ENCODE measurements at regions not wholly inside any gene's neighbourhood (a gene's known extent, or its start where the extent isn't known, plus 50 kb on each side); places are given as distances from the start of the nearest gene placed in this dataset.
"Not testable (repeated sequence)": the region's sequence is repeated elsewhere in the genome, so short reads cannot be mapped to it uniquely, and the experiment has no call there.

DNA sequence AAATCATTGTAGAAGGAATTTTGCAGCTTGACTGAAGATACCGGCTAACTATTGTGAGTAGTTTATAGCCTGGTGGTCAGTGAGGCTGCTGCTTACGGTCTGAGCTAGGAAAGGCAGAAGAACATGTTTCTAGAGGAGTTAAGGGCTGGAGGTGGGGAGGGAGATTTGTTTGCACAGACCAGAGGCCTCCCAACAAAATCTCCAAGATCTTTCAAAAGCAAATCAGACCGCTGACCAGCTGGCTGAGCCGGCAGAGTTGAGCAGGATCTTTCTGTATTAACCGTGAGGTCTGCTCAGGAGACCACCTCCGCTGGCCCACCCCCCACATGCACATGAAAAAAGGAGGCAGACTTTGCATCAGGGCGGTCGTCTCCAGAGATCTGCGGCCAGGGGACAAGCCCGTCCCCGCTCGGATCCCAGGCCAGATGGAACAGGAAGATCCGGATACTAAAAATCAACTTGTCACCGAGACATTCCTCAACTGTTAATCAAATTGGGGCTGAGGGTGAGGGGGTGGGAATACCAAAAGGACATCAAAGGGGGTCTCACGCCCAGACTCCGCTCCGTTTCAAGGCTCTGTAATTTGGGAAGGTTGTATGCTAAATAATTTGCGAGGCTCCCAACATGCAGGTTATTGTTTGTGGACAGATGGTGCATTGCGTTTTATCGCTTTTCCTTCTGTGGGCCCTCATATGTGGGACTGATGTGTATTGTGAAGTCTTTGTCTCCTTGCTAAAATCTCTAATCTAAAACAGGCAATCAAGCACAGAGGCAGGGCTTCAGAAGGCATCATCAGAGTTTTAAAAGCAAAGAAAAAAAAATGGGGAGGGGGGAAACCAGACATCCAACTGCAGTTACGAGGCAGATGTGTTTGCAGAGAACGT lies 319.0 kb downstream of the ZNF536 start:
- DNase-seq, result no peak

DNA sequence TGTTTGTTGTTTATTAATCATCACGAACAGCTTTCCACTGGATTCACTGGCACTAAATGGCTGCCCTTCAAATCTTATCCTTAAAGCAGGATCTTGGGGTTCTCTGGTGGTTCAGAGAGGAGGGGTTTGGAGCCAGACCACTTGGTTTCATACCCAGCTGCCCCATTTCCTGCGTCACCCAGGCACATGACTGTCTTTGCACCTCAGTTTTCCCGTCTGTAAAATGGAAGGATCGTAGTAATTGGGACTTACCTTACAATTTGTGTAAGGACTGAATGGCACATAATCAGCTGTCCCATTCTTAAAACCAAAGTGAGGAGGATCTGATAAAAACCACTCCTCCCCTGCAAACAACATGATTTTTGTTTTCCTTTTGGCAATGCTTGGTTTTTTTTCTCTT lies 318.3 kb downstream of the ZNF536 start:
- no peak for DNase-seq

DNA sequence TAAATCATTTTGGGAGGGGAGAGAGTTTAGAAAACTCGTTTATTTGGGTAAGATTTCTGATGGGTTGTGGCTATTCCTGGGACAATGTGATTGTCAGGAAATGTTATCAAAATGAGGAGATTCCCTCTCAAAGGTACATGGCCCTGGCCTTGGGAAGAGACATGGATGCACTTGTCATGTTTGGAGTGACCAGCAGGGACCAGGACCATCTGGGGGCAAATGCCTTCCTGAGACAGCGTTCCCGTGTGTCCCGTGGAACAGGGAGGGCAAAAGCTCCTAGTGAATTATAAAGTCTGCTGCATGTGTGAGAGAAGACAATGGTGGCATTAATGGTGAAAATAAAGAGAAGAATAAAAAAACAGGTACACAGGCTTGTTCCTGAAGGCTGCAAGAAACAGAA lies 317.3 kb downstream of the ZNF536 start:
- DNase-seq, result no peak

DNA sequence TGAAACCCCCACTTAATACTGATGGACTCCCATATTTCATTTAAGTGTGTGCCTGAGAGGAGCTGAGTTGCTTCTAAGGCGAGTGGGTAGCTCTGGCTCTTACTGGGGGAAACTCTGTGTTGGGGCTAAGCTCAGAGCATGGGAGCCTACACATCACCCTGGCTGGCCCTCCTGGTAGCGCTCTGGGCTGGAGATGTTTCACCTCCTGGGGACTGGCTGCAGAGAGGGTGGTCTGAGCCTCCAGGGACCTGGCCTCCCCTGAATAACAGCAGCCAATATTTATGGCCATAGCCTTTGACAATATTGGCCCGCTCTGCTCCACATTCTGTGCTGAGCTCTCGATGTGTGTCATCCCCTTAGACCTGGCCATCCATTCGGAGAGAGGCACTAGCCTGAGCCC lies 316.5 kb downstream of the ZNF536 start:
- no peak for DNase-seq

DNA sequence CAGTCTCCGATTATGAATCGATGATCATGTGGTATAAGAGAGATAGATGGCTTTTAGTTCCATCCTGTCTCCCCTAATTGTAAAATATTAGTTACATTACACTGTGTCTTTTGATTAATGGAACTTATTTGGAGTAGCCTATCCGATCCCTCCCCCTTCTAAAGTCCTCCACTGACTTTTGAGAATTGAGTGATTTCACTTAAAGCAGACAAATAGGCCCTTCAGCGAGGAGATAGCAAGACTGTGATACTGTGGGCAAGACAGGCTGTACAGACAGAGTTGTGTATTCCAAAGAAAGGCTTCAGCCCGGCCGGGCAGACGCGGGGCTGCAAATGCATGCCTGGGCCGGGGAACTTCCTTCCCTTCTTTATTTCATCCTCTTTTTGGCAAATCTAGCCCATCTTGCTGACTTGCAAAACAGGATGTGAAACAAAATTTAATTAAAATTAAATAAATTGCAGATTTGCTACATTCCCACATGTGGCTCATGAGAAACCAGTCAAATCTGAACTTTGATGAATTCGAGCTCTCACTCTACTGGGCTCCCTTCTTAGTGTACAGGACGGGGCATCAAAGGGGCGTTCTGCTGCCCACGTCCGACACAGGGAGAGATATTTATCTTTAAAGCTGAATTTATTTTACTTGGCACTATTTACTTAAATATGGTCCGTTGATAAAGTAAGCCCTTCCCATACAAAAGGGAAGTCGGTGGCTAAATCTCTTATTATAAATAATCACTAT lies 314.8 kb downstream of the ZNF536 start:
- no peak for DNase-seq

DNA sequence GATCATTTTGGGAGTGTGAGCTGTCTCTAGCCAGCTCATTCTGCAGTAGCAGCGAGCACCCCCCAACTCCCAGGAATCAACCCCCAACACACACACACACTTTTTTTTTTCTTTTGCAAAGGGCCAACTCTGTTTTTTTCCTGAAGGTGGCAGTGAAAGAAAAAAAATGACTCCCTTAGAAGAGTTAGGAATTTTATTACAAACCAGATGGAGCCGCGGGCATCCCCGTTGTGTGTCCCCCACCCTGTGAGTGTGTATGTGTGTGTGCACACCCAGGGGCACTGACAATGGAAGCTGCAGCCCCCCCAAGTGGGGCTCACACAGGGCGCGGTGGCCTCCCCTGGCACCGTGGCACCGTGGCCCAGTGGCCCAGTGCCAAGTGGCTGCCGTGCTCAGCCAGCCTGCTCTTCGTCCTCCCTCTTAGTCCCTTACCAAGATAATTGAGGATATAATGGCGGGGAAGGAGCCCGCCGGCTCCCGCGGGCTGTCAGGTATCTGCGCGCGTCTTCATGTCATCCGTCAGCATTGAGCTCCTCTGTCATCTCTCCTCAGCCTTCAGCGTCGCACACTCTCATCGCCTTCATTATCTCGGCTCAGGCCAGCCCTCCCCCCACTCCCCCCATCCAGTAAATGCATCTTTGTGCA lies 314.1 kb downstream of the ZNF536 start:
- no peak for DNase-seq

DNA sequence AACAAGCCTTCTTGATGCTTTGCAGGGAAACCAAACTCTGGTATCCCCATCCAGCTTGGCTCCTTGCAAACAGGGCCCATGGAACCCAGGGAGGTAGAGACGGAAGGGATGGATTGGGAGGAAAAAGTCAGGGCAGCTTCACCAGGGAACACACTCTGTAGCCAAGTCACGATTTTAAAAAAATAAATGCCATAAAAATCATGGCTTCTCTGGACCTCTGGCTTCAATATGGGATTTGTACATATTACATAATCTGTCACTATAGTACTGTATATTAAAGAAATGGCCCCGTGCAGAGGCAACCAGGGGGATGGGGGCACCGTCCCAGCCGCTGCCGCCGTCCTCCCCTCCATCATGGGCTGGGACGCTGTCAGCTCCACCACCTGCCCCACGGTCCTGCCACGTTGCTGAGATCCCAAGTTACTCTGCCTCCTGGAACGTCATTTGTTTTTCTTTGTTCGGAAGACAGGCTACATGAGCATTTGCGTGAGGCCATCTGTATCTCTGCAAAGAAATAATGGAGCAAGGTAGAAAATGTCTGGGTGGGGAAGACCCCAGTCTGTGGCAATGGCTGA lies 313.3 kb downstream of the ZNF536 start:
- no peak for DNase-seq

DNA sequence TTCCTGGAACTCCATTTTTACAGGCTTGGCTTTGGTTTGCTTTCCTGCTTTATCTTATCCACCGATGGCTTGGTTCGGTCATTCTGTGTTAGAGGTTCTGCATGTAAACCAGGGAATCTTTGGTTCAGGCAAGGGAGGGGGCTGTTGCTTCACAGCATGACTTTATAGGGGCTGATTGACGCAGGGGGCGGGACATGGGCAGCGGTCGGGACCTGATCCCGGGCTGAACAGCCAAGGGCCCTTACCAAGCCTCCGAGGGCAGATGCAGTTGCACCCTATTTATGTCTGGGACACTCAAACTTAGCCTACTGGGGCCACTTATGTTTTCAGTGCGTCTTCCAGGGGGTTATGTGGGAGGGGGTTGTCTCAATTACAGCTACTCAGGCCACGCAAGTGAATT lies 312.4 kb downstream of the ZNF536 start:
- DNase-seq, result no peak

DNA sequence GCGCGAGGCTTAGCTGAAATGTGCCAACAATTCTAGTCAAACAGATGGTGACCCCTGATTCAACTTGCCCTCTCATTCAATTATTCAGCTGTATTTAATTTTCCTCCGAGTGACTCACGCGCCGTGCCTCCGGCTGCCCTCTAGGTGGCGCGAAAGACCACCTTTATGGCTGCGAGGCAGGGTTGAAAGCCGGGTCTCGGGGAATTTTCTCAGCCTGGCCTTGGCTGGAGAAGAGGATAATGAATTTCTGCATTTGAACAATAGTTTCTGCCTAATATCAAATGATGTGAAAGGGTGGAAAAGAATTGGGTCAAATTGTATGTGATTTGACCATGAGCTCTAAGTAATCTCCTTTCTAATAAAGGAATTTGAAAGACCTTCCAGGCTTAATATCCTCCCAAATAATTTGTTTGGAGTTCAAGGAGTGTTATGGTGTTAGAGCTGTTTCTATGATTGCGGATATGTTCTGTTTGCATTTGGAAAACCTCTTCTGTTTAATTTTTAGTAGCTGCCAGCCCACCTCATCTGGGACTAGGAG lies 310.9 kb downstream of the ZNF536 start:
- peak; percentile 82 for DNase-seq

DNA sequence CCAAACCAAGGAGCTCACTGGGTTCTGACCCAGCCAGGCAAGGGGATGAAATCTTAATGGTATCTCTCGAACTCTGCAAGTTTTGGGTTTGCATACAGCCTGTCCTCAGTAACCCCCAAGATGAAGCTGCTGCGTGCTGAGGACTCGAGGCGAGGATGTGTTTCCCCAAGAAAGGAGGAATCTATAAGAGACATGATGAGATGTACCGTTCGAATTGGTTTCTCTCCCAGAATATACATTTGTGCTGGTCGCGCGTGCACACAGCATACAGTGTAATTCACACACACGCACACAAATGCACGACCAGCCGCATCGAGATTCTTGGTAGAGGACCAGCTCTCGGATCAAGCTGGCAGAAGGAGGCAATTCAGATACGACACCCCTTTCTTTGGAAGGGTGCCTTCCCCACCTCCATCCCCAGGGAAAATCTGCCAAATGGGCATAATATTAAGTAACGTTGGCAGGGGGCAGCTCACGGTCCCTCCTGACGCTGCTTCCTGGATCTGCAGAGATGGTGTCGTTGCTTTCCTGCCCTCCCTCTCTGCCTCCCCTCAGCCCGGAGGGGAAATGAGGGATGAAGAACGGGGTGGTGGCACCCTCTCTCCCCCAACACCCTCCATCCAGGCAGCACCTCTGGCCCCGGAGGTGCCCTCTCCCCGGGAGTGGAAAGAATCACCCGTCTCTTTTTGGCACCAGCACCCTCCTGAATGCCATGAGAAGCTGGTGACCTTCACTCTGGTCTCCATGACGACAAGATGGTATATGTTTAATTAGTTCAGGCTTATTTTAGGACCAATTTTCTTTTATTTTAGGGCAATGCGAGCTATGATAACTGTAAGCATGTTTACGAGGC lies 310.2 kb downstream of the ZNF536 start:
- DNase-seq, result no peak

DNA sequence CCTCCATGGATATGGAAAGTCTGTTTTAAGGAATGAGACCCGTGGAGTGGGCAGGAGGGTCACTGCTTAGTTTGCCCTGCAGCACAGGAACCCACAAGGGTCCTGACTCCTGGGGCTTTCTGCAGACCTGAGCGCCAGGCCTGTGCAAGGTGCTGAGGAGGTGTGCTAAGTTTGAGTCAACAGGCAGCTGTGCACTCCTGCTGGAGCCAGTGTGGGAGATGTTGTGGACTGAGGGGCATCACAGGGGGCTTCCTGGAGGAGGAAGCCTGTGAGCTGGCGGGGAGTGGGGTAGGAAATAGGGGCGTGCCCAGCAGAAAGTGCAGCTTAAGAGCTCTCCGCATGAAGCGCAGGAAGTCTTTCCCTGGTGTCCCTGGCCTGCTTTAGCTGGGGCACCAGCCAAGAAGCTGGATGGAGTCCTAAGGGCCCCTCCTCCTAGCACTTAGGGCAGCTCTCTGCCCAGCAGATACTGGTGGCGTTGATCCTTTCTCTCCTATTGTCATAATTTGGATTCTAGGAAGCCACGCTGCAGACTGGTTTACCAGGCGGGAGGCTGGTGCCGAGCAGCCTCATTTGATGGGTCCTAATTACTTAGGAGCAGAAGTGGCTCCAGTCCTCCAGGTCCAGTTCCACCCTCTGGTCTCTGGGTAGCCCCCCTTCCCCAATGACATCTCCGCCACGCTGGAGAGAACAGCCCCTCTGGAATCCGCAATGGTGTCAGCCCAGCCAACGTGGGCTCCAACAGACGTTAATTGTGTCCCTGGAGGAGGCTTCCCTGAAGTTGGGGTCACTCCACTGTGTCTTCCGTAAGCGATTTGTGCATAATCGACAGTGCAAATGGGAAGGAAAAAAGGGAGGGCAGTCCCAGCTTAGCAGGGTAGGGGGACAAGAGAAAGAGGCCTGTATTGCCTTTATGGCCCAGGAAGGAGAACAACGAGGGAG lies 309.2 kb downstream of the ZNF536 start:
- no peak for DNase-seq

DNA sequence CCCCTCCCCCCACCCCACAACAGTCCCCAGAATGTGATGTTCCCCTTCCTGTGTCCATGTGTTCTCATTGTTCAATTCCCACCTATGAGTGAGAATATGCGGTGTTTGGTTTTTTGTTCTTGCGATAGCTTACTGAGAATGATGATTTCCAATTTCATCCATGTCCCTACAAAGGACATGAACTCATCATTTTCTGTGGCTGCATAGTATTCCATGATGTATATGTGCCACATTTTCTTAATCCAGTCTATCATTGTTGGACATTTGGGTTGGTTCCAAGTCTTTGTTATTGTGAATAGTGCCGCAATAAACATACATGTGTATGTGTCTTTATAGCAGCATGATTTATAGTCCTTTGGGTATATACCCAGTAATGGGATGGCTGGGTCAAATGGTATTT lies 308.2 kb downstream of the ZNF536 start:
- not testable (repeated sequence) for DNase-seq

DNA sequence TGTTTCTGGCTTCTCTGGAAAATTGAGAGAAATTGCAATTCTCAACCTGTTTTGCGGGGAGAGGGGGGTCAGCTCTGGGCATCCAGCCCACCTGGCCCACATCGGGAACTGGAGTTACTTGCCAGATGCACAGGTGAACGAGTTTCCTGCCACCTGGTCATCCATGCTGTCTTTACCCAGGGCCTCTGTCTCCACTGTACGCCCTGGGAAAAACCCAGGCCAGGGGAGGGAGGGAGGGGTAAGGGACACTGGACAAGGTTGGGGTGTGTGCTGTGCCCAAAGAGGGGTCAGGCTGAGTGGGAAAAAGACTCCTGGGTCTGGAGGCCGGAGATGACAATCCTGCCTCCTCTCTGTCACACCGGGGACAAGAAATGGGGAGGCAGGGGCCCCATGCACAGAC lies 307.6 kb downstream of the ZNF536 start:
- no peak for DNase-seq

DNA sequence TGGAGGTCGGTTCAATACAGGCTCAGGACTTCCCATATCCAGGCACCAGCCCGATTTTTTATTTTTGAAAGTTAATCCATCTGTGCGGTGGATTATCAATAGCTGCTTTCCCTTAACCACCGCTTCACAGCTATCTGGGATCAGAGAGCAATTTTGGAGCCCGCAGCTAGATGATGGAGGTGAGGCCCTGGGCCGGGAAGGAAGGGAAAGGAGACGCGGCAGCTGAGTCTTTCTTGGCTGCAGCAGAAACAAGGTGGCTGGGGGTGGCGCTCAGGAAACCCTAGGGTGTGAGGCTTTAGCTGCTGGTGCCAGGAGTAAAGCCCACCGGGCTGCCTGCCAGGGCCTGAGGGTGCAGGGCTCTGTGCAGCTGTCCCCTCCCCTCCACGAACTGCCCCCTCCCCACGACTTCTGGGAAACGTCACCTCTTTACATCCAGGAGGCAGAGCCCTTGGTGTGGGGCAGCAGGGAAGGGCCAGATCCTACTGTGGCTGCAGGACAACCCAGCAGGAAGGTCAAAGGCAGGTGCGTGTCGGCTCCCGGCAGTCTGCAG lies 307.0 kb downstream of the ZNF536 start:
- no peak for DNase-seq

DNA sequence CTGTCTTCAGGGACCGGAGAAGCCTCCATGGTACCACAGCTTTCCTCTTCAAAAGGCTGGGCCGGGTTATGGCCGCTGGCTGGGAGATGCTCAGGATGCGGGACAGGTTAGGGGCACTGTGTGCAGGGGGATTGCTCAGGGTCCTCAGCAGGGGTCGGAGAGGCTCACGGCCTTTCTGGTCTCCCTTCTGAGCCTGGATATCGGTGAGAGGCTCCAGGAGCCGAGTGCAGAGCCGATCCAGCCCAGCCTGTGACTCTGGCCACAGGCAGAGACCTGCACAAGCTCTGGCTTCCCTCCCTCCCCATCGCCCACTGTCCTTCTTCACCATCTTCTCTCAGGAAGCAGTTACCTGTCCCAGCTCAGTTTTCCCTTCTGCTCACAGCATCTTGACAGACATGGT lies 306.0 kb downstream of the ZNF536 start:
- DNase-seq, result no peak

DNA sequence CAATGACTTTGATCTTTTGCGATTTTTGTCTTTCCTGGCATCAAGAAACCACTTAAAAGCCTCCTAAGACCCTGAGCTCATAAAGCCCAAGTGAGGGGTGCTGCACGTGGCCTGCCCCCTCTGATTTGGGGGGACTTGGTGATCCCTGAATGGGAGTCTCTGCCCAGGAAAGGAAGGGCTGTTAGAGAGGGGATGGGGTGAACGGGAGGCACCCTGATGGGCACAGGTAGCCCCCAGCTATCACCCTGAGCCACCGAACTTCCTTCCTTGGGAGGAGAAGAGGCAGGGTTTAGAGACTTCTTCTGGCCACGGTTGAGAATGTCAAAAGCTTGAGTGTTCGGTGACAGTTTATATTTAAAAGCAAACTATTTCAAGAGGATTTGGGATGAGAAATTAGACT lies 305.5 kb downstream of the ZNF536 start:
- no peak for DNase-seq

DNA sequence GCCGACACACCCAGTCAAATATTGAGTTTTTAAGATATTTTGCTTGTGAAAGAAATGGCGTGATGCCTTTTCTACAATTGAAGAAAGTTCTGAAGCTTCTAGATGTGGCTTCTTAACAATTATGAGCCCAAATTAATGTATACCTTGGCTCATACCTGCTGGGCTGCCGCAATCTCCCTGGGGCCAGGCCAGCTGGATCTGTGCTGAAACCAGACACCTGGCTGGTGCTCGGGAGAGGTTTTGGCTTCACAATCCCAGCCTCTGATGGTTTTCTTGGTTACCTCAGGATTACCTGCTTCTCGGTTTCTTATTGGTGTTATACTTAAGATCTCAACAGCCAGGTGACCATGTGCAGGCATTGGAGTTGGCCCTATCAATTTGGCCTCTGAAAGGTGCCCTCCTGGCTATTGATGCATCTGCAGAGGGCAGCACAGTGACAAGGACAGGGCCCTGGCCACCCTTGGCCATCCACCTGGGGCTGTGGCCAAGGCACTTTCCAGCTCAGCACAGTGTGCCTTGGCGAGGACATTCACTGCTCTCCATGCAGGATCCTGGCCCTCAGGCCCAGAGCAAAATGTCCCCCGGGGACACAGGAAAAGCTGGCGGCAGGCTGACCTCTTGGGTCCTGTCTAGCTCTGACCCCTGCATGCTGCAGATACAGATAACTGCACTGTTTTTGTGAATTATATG lies 305.0 kb downstream of the ZNF536 start:
- DNase-seq, result no peak

DNA sequence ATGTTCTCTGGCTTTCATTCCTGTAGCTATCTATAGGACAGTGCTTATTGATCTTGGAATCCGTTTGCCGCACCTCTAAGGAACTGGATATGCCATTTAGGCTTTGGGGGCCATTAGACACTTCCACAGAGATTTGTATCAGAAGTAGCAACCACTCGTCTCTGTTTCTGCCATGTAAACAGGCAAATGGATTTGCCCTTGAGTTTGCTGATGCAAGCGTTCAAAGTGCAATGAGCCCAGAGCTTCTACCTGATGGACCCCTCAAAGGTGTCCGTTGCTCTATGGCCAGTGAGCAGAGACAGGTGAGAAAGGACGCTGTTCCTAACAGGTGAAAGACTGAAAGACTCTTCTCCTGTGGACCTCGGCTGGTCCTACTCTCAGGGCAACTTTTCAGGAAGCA lies 302.9 kb downstream of the ZNF536 start:
- DNase-seq, result no peak

DNA sequence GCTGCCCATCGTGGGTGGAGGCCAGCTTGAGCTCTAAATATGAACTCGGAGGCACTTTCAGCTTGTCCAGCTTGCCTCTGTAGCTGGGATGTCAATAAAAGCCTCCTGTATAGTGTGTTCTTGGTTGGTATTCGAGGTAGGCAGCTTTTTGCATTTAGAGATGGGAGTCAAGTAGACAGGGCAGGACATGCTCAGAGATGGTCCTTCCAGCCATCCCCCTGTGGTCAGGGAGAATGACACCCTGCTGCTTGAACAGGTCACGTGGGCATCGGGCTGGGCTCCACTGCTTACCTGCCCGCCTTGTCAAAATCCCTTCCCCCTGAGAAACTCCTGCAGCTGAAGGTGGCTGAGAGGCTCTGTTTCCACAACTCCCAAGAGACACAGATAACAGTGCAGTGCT lies 302.5 kb downstream of the ZNF536 start:
- DNase-seq, result no peak

DNA sequence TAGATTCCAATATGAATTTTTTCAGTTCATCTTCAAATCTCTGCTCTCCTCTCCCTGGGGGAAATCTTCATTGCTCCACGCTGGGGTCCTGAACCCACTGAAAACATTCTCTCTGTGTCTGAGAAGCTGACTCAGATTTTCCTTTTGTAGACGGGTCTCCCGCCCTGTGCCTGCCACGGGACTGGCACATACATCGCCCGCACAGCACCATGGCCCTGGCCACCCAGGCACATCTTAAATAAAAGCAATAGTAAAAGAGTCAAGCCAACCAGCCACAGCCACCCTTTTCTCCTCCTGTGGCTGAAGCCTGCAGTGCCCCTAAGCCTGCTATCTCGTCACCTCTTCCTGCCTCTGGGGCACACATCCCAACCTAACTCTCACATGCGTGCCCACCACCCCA lies 301.2 kb downstream of the ZNF536 start:
- DNase-seq, result no peak
